Activated T-cell treated with anti-CD3 and anti-CD28 coated beads, Interleukin-2, amount 50 U/mL, for 72 hours (primary cell): ENCODE measurements at regions not wholly inside any gene's neighbourhood (a gene's known extent, or its start where the extent isn't known, plus 50 kb on each side); places are given as distances from the start of the nearest gene placed in this dataset.

ENCODE experiments used
- ATAC-seq, 2 donors: fragments of 150-1000 bp; cut with Tn5 transposase; replicated peaks in 1 of 2; 2 replicates each; pipeline ENCODE4 v1.10.0; 2021; ENCODE audit warnings: moderate library complexity in 2 of 2, mild to moderate bottlenecking in 1 of 2
- DNase-seq, 2 donors: peaks; one replicate each; pipeline ENCODE4 v3.0.0; 2021 to 2022; ENCODE audit warnings: mixed read lengths in 1 of 2
- H3K27ac Mint-ChIP-seq: one replicate; pipeline ENCODE4 v1.8.0; 2022; ENCODE audit warnings: mild to moderate bottlenecking, moderate library complexity, mixed read lengths
- H3K27me3 Mint-ChIP-seq: one replicate; pipeline ENCODE4 v1.8.0; 2022; ENCODE audit warnings: low read depth, mixed read lengths
- H3K36me3 Mint-ChIP-seq, 2 donors: one replicate each; pipeline ENCODE4 v1.8.0; 2022; ENCODE audit warnings: mixed read lengths in 2 of 2, mild to moderate bottlenecking in 1 of 2; ENCODE audit not compliant: insufficient read depth in 2 of 2
- H3K4me1 Mint-ChIP-seq: one replicate; pipeline ENCODE4 v1.8.0; 2022; ENCODE audit warnings: low read depth, mixed read lengths
- H3K4me3 Mint-ChIP-seq, 2 donors: one replicate each; pipeline ENCODE4 v1.8.0; 2022; ENCODE audit warnings: mild to moderate bottlenecking in 2 of 2, mixed read lengths in 2 of 2, moderate library complexity in 2 of 2
- H3K9me3 Mint-ChIP-seq, 2 donors: one replicate each; pipeline ENCODE4 v1.8.0; 2022; ENCODE audit warnings: mixed read lengths in 2 of 2

DNA sequence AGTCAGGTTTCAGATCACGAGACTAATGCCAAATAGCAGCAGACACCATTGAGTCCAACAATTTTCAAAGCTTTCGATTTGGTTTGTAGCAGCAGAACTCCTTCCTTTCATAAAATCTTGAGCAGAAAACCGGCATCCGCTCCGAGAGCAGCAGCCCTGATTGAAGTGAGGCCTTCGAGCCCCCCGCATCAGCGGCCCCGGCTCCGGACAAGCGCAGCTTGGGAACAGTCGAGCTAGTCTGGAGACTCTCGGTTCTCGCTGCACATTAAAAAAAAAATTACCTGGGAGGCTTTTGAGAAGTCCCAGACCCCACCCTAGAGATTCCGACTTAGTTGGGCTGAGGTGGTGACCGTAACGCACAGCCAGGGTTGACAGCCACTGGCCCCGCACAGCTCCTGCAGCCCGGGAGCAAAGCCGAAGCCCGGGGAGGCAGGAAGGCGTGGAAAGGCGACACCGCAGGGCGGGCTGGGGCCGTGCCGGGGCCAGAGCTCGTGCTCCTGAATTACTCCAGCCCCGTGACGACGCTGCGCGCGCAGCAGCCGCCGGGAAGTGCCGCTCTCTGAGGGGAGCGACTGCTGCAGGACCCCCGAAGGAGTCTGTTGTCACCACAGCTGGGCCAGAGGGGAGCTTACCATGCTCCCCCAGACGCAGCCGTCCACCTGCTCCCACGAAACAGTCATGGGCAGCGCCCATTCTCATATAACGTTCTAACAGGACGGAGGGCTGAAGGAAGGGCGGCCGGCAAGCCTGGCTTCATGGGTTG is 57.8 kb downstream of the SPATA19 start:
- ATAC-seq (no peak), DNase-seq (no peak)
- H3K27me3 Mint-ChIP-seq: peaks cover 36% of the 10 kb centered on the region
- peaks cover 0 to 2% of the 10 kb centered on the region in 2 donors for H3K36me3 Mint-ChIP-seq
- H3K9me3 Mint-ChIP-seq: peaks cover 0 to 2% of the 10 kb centered on the region in 2 donors
- H3K27ac Mint-ChIP-seq: no peak overlapping the region
- peak overlapping the region; percentile 42 to 53 for H3K4me3 Mint-ChIP-seq
- peaks cover 10% of the 10 kb centered on the region for H3K4me1 Mint-ChIP-seq

- H3K9me3 Mint-ChIP-seq: peaks cover 0 to 2% of the 10 kb centered on the region in 2 donors
- no peaks in the 10 kb centered on the region for H3K36me3 Mint-ChIP-seq
- DNase-seq (no peak), ATAC-seq (no peak)
- no peak overlapping the region for H3K27ac Mint-ChIP-seq
- H3K27me3 Mint-ChIP-seq: peaks cover 36% of the 10 kb centered on the region
- H3K4me3 Mint-ChIP-seq: no peak overlapping the region
- peaks cover 10% of the 10 kb centered on the region for H3K4me1 Mint-ChIP-seq
Observed at GRCh38 chr11:133785795-133786340, 59.4 kb downstream of the SPATA19 start.

DNA sequence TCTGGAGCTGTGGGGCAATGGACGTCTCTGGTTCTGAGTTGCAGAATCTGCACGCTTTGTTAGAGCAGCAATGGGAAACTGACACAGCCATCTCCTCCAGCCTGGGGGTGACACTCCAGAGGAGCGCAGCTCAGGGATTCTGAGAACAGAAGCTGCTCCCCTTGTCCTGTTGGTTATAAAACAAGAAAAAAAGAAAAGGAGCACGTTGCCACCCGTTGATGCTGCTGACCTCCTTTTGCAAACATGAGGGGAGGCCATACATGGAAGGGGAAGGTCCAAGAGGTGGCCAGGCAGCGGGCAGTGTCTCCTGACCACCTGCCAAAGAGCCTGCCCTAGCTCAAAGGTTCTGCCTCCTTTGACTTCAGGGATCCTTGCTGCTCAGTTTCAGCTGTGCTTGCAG is 61.0 kb downstream of the SPATA19 start:
- no peak for ATAC-seq
- Mint-ChIP-seq H3K27me3 (peaks cover 22% of the 10 kb centered on the region), H3K9me3 (peaks cover 0 to 2% of the 10 kb centered on the region in 2 donors), H3K36me3 (no peaks in the 10 kb centered on the region), H3K27ac (no peak overlapping the region), H3K4me3 (no peak overlapping the region), H3K4me1 (peaks cover 10% of the 10 kb centered on the region)
- DNase-seq: no peak

GRCh38 chr11:133782116-133782725 is 63.1 kb downstream of the SPATA19 start:
- H3K27me3 Mint-ChIP-seq: peaks cover 5% of the 10 kb centered on the region
- H3K4me3 Mint-ChIP-seq: no peak overlapping the region
- peaks cover 0 to 2% of the 10 kb centered on the region in 2 donors for H3K9me3 Mint-ChIP-seq
- peaks cover 2% of the 10 kb centered on the region for H3K4me1 Mint-ChIP-seq
- ATAC-seq: no peak
- no peak for DNase-seq
- no peak overlapping the region for H3K27ac Mint-ChIP-seq
- H3K36me3 Mint-ChIP-seq: no peaks in the 10 kb centered on the region

- H3K36me3 Mint-ChIP-seq: no peaks in the 10 kb centered on the region
Observed at GRCh38 chr11:133778161-133778560, 67.2 kb downstream of the SPATA19 start.

GRCh38 chr11:133776671-133777367 is 68.5 kb downstream of the SPATA19 start:
- H3K4me1 Mint-ChIP-seq: no peaks in the 10 kb centered on the region
- DNase-seq (no peak), ATAC-seq (no peak)
- no peaks in the 10 kb centered on the region for H3K27me3 Mint-ChIP-seq
- H3K27ac Mint-ChIP-seq: no peak overlapping the region
- peaks cover 2 to 8% of the 10 kb centered on the region in 2 donors for H3K9me3 Mint-ChIP-seq
- H3K36me3 Mint-ChIP-seq: no peaks in the 10 kb centered on the region
- no peak overlapping the region for H3K4me3 Mint-ChIP-seq

More at GRCh38 chr11:133778161-133778560, 67.2 kb downstream of the SPATA19 start:
- DNase-seq: no peak
- H3K4me3 Mint-ChIP-seq: no peak overlapping the region
- no peak overlapping the region for H3K27ac Mint-ChIP-seq
- peaks cover 2 to 8% of the 10 kb centered on the region in 2 donors for H3K9me3 Mint-ChIP-seq
- no peaks in the 10 kb centered on the region for H3K27me3 Mint-ChIP-seq
- ATAC-seq: no peak
- no peaks in the 10 kb centered on the region for H3K4me1 Mint-ChIP-seq

GRCh38 chr11:133762538-133762937 is 82.8 kb downstream of the SPATA19 start:
- Mint-ChIP-seq H3K4me3 (no peak overlapping the region), H3K36me3 (no peaks in the 10 kb centered on the region), H3K4me1 (no peaks in the 10 kb centered on the region), H3K27ac (no peak overlapping the region), H3K9me3 (peaks cover 4 to 5% of the 10 kb centered on the region in 2 donors), H3K27me3 (no peaks in the 10 kb centered on the region)
- ATAC-seq (no peak), DNase-seq (no peak)

GRCh38 chr11:133753150-133753549 is 92.2 kb downstream of the SPATA19 start:
- ATAC-seq (no peak), DNase-seq (no peak)
- Mint-ChIP-seq H3K27me3 (peaks cover 9% of the 10 kb centered on the region), H3K4me3 (no peak overlapping the region), H3K36me3 (no peaks in the 10 kb centered on the region), H3K9me3 (peaks cover 2 to 4% of the 10 kb centered on the region in 2 donors), H3K4me1 (no peaks in the 10 kb centered on the region), H3K27ac (no peak overlapping the region)

GRCh38 chr11:133749841-133750240 is 95.5 kb downstream of the SPATA19 start:
- no peaks in the 10 kb centered on the region for H3K4me1 Mint-ChIP-seq
- no peak for ATAC-seq
- no peak for DNase-seq

GRCh38 chr11:133747409-133747808 is 97.9 kb downstream of the SPATA19 start:
- Mint-ChIP-seq H3K9me3 (no peaks in the 10 kb centered on the region), H3K4me3 (no peak overlapping the region), H3K27ac (no peak overlapping the region), H3K27me3 (no peaks in the 10 kb centered on the region), H3K36me3 (no peaks in the 10 kb centered on the region), H3K4me1 (no peaks in the 10 kb centered on the region)
- no peak for DNase-seq
- ATAC-seq: no peak

More at GRCh38 chr11:133749841-133750240, 95.5 kb downstream of the SPATA19 start:
- H3K27me3 Mint-ChIP-seq: peaks cover 9% of the 10 kb centered on the region
- H3K9me3 Mint-ChIP-seq: no peaks in the 10 kb centered on the region
- no peak overlapping the region for H3K27ac Mint-ChIP-seq
- no peak overlapping the region for H3K4me3 Mint-ChIP-seq
- no peaks in the 10 kb centered on the region for H3K36me3 Mint-ChIP-seq

DNA sequence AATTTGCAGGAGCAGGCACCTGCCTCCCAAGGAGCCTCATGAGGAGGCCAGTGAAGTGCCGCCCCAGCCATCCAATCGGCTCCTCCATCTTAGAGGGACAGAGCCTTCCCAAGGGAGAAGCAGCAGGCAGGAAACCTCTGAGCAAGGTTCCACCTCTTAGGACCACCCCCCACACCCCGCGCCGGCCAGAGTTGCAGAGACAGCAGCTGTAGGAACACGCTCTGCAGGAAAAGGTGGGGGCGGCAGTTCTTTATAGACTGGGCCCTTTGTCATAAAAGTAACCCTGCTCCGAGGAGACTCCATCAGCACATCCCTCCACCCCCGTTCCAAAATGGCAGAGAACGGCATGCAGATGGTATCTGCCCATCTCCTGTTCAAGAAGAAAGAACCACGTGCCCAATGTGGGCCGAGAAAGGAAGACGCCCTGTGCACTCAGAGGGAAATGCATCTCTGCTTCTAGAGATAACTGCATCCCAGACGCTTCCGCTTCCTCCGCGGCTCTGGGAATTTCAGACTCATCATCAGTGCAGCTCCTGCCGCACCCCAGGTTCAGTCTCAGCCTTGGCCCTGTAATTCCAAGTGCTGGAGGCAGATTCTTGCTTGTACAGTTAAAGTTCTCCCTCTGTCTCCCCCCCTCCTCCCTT is 98.5 kb downstream of the SPATA19 start:
- DNase-seq (no peak), ATAC-seq (no peak)
- Mint-ChIP-seq H3K27me3 (no peaks in the 10 kb centered on the region), H3K4me3 (no peak overlapping the region), H3K9me3 (no peaks in the 10 kb centered on the region), H3K4me1 (no peaks in the 10 kb centered on the region), H3K36me3 (no peaks in the 10 kb centered on the region), H3K27ac (no peak overlapping the region)

GRCh38 chr11:133745791-133746190 is 99.5 kb downstream of the SPATA19 start:
- DNase-seq: no peak

More at GRCh38 chr11:133745791-133746190, 99.5 kb downstream of the SPATA19 start:
- Mint-ChIP-seq H3K27me3 (no peaks in the 10 kb centered on the region), H3K9me3 (peaks cover 0 to 2% of the 10 kb centered on the region in 2 donors), H3K4me3 (no peak overlapping the region), H3K36me3 (no peaks in the 10 kb centered on the region), H3K4me1 (no peaks in the 10 kb centered on the region), H3K27ac (no peak overlapping the region)
- no peak for ATAC-seq
